GM12878 (cell line): ENCODE measurements at regions not wholly inside any gene's neighbourhood (a gene's known extent, or its start where the extent isn't known, plus 50 kb on each side); places are given as distances from the start of the nearest gene placed in this dataset.

Experiments used
- ATAC-seq: fragments of 200-7000 bp; cut with Tn5 transposase; 3 replicates; pipeline ENCODE4 v1.9.1; 2020; ENCODE audit warnings: mild to moderate bottlenecking, moderate library complexity
- BruUV-seq: library from RNA; stranded (reverse); fragments of 400-500 nt; replicated peaks from 2 replicates; lab custom pipeline; 2021; lab: Mats Ljungman, UMichigan
- CTCF ChIA-PET: fragments of 300-600 bp; sonication (Branson Sonifier 250); formaldehyde crosslinking; extraction: SDS; loops from one replicate; lab custom pipeline; 2021; ENCODE audit warnings: inconsistent platforms; lab: Yijun Ruan, JAX
- POLR2A ChIA-PET: fragments of 350-600 bp; formaldehyde crosslinking; extraction: SDS; loops from one replicate; lab custom pipeline; 2021; ENCODE audit warnings: inconsistent platforms; lab: Charles Lee
- RAD21 ChIA-PET: fragments of 300-600 bp; sonication (Branson Sonifier 250); formaldehyde crosslinking; loops from one replicate; lab custom pipeline; 2023; ENCODE audit warnings: antibody characterized with exemption; ENCODE audit not compliant: unreplicated experiment; lab: Charles Lee
- SMC1A ChIA-PET: fragments of 300-600 bp; sonication (Branson Sonifier 250); formaldehyde crosslinking; loops from one replicate; lab custom pipeline; 2023; ENCODE audit not compliant: unreplicated experiment, uncharacterized antibody; lab: Charles Lee
- DNase-seq: peaks from one replicate; pipeline ENCODE4 v3.0.0-alpha.2; 2011; ENCODE audit warnings: low read depth, low spot score
- FAIRE-seq: peaks from 3 replicates; lab custom pipeline; 2011; peaks lifted over from hg19 to GRCh38; lab: Jason Lieb, UNC
- H2AFZ ChIP-seq: 2 replicates; pipeline ENCODE4 v1.6.0; 2011; ENCODE audit warnings: low read depth, low read length, control low read depth; ENCODE audit not compliant: control insufficient read depth
- H3K27ac ChIP-seq: 2 replicates; pipeline ENCODE4 v1.5.1; 2011; ENCODE audit warnings: control low read depth; ENCODE audit not compliant: control insufficient read depth, insufficient read depth
- H3K27me3 ChIP-seq, 2 experiments: replicated peaks in 1 of 2; 2 replicates each; pipeline versions ENCODE4 v1.6.0 to v1.6.1; 2011; ENCODE audit warnings: low read length in 1 of 2; ENCODE audit not compliant: control insufficient read depth in 2 of 2, insufficient read depth in 2 of 2
- H3K36me3 ChIP-seq, 2 experiments: 2 replicates each; pipeline ENCODE4 v1.5.1; 2011; ENCODE audit warnings: low read length in 1 of 2; ENCODE audit not compliant: control insufficient read depth in 2 of 2, insufficient read depth in 2 of 2
- H3K4me1 ChIP-seq: 2 replicates; pipeline ENCODE4 v1.6.1; 2011; ENCODE audit warnings: mild to moderate bottlenecking, low read length, moderate library complexity, mixed read lengths; ENCODE audit not compliant: control insufficient read depth, insufficient read depth
- H3K4me2 ChIP-seq: 2 replicates; pipeline ENCODE4 v1.6.0; 2011; ENCODE audit warnings: control low read depth; ENCODE audit not compliant: control insufficient read depth, insufficient read depth
- H3K4me3 ChIP-seq: fragments of 200-600 bp; sonication (generic); 2 replicates; pipeline ENCODE4 v1.5.1; 2016
- H3K79me2 ChIP-seq: 2 replicates; pipeline ENCODE4 v1.6.0; 2011; ENCODE audit warnings: low read length; ENCODE audit not compliant: control insufficient read depth, insufficient read depth
- H3K9ac ChIP-seq: 2 replicates; pipeline ENCODE4 v1.8.0; 2011; ENCODE audit warnings: low read length, control low read depth, mixed read lengths; ENCODE audit not compliant: control insufficient read depth, insufficient read depth
- H3K9me3 ChIP-seq: replicated peaks from 3 replicates; pipeline ENCODE4 v1.5.1; 2011; ENCODE audit warnings: mild to moderate bottlenecking, low read length; ENCODE audit not compliant: control insufficient read depth, insufficient read depth
- H4K20me1 ChIP-seq: 2 replicates; pipeline ENCODE4 v1.6.0; 2011; ENCODE audit not compliant: control insufficient read depth, insufficient read depth
- BHLHE40 ChIP-seq, 2 experiments: fragments of 450-650 bp in 1 of 2; IDR thresholded peaks; 2 replicates each; pipeline ENCODE4 v1.6.1; 2011 to 2017; ENCODE audit warnings: low read depth in 2 of 2, borderline replicate concordance in 1 of 2, improper control_type of control experiment in 1 of 2, low read length in 1 of 2, mild to moderate bottlenecking in 1 of 2
- PML ChIP-seq: IDR thresholded peaks from 2 replicates; pipeline ENCODE4 v1.6.1; 2012; ENCODE audit warnings: low read length, inconsistent platforms
- POU2F2 ChIP-seq: IDR thresholded peaks from 3 replicates; pipeline ENCODE4 v1.6.1; 2011; ENCODE audit warnings: low read depth, mild to moderate bottlenecking, low read length, borderline replicate concordance
- RELB ChIP-seq: fragments of 450-650 bp; IDR thresholded peaks from 2 replicates; pipeline ENCODE4 v1.6.1; 2017; ENCODE audit warnings: low read depth, mild to moderate bottlenecking, moderate library complexity
- SKIL ChIP-seq: fragments of 450-650 bp; IDR thresholded peaks from 2 replicates; pipeline ENCODE4 v1.6.1; 2017; ENCODE audit warnings: mild to moderate bottlenecking, low read depth, inconsistent platforms; ENCODE audit not compliant: poor library complexity, severe bottlenecking
- SREBF1 ChIP-seq: IDR thresholded peaks from 2 replicates; pipeline ENCODE4 v1.6.1; 2012; ENCODE audit warnings: mild to moderate bottlenecking, low read length
- WRNIP1 ChIP-seq: IDR thresholded peaks from 2 replicates; pipeline ENCODE4 v1.6.1; 2011; ENCODE audit warnings: low read depth, low read length, improper control_type of control experiment, borderline replicate concordance
- ZBTB4 ChIP-seq: fragments of 450-650 bp; formaldehyde crosslinking; IDR thresholded peaks from 2 replicates; pipeline ENCODE4 v1.4.0; 2022; ENCODE audit warnings: mild to moderate bottlenecking, moderate library complexity
- WGBS: methylation state at CpG from one replicate; pipeline ENCODE4 v1.1.6; 2016; ENCODE audit warnings: low lambda C conversion rate; ENCODE audit not compliant: insufficient replicate concordance, insufficient coverage; ENCODE audit errors: missing lambda C conversion rate; 5-methylcytosine and 5-hydroxymethylcytosine counted together
- in situ Hi-C: fragments of 300-500 bp; cut with MboI; formaldehyde crosslinking; loops from 9 replicates; pipeline ENCODE4 v1.14.3; 2018; ENCODE audit warnings: mixed read lengths
- intact Hi-C: fragments of 100-400 bp; cut with micrococcal nuclease; formaldehyde crosslinking; loops from one replicate; pipeline ENCODE4 v1.14.2; 2022; ENCODE audit not compliant: unreplicated experiment

- no peak for TF ChIP-seq SKIL
- no peak for TF ChIP-seq PML
- TF ChIP-seq WRNIP1 = no peak
- no peak for TF ChIP-seq BHLHE40 (IDR thresholded peaks at IDR 0.05; ENCODE audit: borderline replicate concordance in 1 of 2, low read depth in 2 of 2, low read length in 1 of 2)
- no peak for TF ChIP-seq SREBF1
- TF ChIP-seq ZBTB4 = no peak
- TF ChIP-seq, all 136 proteins: peak for 0
Measured at GRCh38 chr20:22223236-22223635, 361.1 kb downstream of the FOXA2 start (continued).

- SMC1A ChIA-PET = interaction anchor here (1.1 to 1.2 kb wide), 3 partner anchors 14 to 28 kb away, joined by 3 to 5 read pairs (median 3); no protein-coding TSS in a partner anchor
- Histone ChIP-seq H3K79me2 (no peaks in the 10 kb centered on the region), H3K9ac (no peak overlapping the region), H2AFZ (no peak overlapping the region), H3K27ac (no peak overlapping the region)
- POLR2A ChIA-PET = no interaction called here
- CTCF ChIA-PET = no interaction called here
- TF ChIP-seq RELB (0 out of 2 replicates have a peak, but pooled peaks have one; percentile 4), POU2F2 (no peak)
- TF ChIP-seq, all 136 proteins: peak for 1
- Histone ChIP-seq H3K4me3 (no peak overlapping the region), H3K9me3 (no peaks in the 10 kb centered on the region), H3K4me1 (no peaks in the 10 kb centered on the region), H3K4me2 (no peak overlapping the region), H3K27me3 (no peaks in the 10 kb centered on the region), H3K36me3 (no peaks in the 10 kb centered on the region), H4K20me1 (no peaks in the 10 kb centered on the region)
- RAD21 ChIA-PET = interaction anchor here (1.0 to 1.1 kb wide), 3 partner anchors 8 to 17 kb away, joined by 3 read pairs; no protein-coding TSS in a partner anchor
- 16% methylated on average over 2 of the region's 2 CpGs for WGBS
- intact Hi-C loops (no loop called here), in situ Hi-C loops (no loop called here)
- no TSS peak for BruUV-seq
- no peak for DNase-seq
- no peak for FAIRE-seq
- peak; percentile 66 for ATAC-seq
Measured at GRCh38 chr20:22217712-22218352, 366.5 kb downstream of the FOXA2 start.
